GM21381 (cell line): ENCODE measurements at regions not wholly inside any gene's neighbourhood (a gene's known extent, or its start where the extent isn't known, plus 50 kb on each side); places are given as distances from the start of the nearest gene placed in this dataset.
"Not testable (repeated sequence)": the region's sequence is repeated elsewhere in the genome, so short reads cannot be mapped to it uniquely, and the experiment has no call there.

Source experiments
- ATAC-seq: cut with Tn5 transposase; IDR thresholded peaks from one replicate; pipeline ENCODE4 v1.9.1; 2021; ENCODE audit warnings: mild to moderate bottlenecking, moderate library complexity; ENCODE audit not compliant: unreplicated experiment

DNA sequence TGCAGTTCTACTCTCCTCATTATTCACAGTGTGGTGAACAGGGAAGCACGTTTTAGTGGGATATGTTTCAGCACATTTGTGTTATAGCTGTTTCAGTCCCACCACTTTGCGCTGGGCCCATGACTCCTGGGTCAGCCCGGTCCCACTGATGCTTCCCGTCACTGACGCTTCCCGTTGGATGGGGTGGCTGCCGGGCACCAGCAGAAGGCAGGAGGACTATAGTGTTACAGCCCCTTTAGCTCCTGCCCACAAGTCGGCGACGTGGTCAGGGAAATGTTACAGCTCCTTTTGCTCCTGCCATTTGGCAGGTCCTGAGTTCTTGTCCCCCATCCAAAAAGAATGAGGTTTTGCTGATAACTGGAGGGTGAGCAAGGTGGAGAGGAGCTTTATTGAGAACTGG is 732.2 kb downstream of the NR4A2 start:
- ATAC-seq = no peak

DNA sequence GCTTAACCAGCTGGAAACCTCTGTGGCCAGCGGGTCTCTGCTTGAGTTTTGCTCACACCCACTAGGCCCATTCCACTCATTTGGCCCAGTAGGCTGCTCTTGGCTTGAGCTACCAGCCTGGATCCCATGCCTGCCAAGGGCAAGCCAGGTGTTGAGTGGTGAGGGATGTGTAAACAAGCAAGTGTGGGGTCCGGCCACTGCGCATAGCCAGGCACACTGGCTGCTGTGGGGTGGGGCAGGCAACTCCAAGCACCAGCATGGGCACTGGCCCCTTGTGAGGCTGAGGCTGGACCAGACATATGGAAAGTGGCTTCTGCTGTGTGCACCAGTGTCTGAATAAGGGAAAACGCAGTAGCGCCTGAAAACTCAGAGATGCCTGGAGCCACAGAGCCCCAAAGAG is 732.7 kb downstream of the NR4A2 start:
- ATAC-seq = no peak

DNA sequence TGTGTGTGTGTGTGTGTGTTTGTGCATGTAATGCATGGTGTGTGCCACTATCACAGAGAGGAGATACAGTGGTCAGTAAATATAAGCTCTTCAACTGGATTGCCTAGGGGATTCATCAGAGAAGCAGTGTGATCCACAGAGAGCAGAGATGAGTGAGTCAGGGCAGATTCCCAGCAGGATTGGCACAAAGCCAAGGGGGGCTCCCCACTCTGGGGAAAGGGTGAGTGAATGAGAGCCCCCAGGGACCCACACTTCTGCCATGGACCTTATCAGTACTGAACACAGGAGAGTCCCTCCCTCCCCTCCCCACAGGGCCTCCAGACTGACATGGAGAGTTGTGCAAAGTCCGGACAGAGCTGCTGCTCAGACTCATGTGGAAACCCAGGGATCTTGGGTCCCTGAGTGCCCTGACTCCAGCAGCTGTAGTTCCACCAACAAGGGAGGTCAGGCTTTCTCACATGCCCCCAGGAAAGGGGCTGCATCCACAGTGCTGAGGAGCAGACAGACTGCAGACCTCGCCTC is 748.8 kb downstream of the NR4A2 start:
- no peak for ATAC-seq

DNA sequence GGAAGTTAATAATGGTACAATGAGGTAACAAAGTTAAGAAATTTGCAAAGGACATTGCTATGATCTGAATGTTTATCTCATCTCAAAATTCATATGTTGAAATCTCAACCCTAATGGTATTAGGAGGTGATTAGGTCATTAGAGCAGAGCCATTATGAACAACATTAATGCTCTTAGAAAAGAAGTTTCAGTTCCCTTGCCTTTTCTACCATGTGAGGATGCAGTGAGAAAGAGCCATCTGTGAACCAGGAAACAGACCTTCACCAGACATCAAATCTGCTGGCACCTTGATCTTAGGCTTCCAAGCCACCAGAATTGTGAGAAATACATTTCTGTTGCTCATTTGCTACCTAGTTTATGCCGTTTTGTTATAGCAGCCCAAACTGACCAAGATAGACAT is 757.6 kb downstream of the NR4A2 start:
- ATAC-seq = no peak

DNA sequence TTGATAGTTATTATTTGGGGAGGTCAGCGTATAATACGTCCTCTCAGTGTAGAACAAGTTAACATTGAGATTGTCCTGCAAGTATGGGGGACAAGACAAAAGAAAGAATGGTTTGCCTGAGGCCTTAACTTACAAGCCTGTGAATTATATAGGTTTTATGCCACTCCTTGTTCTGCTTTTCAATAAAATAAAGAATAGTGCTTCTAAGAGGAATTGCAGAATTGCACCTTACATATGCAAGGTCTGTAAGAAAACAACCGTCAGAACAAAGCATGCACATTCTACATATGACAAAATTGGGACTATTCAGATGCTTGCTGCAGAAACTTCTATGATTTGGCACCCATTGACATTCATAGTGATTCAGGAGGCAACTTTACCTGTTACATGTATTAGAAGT is 785.0 kb downstream of the NR4A2 start:
- no peak for ATAC-seq

DNA sequence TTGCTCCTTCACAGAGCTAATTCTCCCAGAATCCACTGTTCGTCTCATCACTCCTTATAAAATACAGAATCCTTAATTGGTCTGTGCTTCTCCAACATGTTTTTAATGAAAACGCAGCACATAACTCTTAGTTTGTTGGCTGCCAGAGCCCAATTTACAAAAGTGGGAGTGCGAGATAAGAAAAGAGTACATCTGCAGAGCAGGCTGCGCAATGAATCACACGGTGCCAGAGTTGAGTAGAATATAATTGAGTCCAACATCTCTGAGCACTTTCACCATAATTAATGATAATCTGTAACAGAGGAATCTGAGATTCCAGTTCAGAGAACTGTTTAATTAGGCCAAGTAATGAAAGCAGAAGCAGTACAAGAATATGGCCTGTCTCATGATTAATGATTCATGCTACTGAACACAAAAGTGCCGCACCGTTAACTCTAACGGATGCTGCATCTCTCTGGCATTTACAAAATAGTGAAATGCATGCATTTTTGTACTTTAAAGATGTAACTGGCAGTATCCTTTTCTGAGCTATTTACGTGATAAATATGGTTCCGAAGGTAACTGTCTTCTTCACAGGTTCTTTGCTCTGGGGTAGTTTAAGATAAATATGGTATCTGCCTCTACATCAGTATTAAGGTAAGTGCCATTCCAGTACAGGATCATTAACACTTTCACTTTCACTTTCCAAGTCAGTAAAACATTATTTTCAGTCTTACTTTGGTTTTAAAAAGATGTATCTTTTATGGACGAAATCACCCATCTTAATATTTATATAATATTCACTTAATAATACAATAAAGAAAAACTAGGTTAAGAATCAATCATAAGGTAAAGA is 785.6 kb downstream of the NR4A2 start:
- no peak for ATAC-seq

DNA sequence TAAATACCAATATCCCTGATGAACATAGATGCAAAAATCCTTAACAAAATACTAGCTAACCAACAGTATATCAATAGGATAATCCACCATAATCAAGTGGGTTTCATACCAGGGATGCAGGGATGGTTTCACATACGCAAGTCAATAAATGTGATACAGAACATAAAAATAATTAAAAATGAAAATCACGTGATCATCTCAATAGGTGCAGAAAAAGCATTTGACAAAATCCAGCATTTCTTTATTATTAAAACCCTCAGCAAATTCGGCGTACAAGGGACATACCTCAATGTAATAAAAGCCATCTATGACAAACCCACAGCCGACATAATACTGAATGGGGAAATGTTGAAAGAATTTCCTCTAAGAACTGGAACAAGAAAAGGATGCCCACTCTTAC is 793.5 kb downstream of the NR4A2 start:
- not testable (repeated sequence) for ATAC-seq

DNA sequence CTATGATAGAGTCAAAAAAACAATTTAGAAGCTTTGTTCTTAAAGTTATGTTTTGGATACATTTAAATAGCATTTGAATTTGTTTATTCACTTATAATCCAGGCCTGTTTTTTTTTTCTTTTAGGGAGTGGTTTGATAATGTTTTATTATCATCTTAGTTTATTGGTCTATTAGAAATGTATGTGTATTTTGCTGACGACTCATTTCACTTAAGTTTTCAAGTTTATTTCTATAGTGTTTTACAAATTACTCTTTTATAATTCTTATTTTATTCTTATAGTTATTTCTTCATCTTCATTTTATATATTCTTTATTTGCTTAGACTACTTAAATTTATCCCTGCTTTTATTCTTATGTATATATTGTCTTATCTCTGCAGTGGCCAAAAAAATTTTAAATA is 804.5 kb downstream of the NR4A2 start:
- ATAC-seq = no peak

DNA sequence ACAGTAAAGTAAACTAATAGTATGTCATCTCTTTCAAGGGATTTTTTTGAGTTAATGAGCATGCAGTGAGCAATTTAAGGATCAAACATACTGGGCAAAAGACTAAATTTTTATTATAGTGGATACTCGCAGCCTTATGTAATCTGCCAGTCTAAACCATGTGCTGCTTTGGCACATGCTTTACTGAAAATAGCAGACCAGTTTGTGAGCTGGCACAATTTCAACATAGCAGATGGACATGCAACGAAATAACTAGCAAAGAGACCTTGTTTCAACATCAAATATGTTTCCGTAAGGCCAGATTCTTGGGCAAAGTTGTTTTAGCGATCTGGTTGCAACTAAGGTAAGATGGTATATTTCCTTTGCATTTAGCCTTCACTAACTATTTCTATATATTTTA is 807.3 kb downstream of the NR4A2 start:
- no peak for ATAC-seq

DNA sequence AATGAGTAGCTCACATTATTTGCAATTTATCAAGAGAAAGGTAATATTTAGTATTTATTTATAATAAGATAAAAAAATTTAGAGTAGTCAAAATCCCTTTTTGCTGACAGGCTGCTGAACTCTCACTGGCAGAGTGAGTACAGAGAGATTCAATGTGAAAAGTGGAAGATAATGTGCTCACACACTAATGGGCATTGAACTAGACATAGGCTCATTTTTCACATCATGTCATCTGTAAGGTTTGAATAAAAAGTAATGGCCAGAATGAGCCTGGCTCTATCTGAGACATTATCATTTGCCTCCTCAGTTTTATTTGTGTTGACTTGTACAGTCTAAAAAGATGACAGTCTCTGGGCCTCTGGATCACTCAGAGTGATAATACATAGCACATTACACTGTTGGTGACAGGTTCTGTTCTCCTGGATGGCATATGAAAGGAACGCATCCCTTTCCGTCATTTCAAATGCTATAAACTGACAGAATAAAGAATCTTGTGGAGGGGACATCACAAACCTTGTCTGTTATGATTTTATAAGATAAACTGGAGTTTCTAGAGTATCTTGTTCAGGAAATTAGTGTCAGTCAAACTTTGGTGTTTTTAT is 812.9 kb downstream of the NR4A2 start:
- no peak for ATAC-seq

DNA sequence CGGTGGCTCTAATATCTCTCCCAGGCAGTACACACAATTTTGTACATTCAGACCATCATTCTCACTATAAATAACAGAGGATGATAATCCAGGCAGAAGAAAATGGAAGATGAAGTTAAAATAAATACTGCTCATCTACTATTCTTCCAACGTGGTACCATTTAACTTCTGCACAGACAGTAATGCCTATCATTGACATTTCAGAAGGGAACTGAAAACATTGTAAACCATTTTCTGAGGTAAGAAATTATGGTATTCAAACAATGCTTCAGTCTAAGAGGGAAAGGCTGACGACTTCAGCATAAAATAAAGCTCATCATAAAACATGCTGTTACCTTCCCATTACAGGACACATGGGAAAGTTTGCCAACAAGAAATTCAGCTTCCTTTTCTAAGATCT is 814.4 kb downstream of the NR4A2 start:
- no peak for ATAC-seq

DNA sequence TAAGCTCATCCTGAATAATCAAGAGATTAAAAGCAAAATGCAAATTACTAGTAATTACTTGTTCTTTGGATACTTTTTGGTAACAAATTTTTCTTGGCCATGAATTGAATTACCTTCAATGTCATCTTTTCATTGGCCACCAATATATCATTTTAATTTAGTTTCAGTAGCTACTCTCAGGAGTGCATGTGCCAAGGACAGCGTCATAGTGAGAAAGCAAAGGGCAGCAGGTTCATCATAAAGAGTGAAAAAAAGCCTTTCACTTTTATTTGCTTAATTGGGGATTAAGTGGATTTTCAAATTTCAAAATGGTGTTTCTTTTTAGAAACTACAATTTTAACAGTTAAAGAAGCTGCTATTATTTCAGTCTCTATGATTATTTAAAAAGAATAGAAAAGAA is 815.2 kb downstream of the NR4A2 start:
- ATAC-seq = no peak

DNA sequence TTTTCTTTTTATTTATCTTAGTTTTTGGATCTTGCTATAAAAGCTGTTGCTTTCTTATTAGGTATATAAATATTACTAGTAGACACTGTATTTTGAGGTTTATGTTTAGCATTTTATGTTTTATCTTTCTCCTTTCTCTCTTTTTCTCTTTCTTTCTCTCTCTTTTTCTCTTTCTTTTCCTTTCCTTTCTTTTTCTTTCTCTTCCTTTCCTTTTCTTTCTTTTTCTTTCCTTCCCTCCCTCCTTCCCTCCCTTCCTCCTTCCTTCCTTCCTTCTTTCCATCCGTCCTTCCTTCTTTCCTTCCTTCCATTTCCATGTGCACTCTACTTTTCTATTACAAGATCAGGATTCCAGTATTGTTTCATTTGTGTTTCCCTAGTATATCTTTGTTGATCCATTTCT is 814.8 kb downstream of the KCNJ3 start:
- ATAC-seq = no peak

DNA sequence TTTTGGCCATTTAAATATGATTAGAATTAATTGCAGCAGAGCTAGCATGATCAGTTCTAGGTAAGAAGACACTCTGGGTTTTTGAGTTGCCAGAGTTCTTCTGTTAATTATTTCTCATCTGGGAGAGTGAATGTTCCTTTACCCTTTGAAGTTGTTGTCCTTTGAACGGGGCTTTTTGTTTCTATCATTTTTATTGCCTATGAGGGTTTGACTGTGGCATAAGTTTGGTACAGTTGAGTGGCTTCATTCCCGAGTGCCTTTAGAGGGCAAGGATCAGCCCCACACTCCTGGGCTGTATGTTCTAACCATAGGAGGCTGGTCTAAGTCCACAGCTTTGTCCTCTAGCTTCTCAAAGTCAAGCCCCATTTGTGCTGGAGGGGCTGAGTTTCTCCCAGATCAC is 804.3 kb downstream of the KCNJ3 start:
- no peak for ATAC-seq

DNA sequence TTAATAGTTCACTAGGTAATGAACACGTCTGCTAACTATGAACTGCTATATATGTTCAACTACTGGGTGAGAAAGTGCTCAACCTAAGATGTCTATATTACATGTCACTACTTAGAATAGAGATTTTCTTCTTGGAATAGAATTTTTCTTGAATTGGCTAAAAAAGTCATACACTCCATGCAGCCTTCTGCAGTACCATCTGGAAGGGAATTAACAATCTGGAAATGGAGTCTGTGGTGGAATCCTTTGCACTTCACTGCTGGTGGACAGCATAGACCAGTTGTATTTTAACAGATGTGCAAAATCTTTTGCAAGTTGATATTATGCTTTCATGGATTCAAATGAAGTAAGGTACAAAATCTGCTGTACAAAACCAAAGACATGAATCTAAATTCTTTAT is 799.6 kb downstream of the KCNJ3 start:
- ATAC-seq = no peak

DNA sequence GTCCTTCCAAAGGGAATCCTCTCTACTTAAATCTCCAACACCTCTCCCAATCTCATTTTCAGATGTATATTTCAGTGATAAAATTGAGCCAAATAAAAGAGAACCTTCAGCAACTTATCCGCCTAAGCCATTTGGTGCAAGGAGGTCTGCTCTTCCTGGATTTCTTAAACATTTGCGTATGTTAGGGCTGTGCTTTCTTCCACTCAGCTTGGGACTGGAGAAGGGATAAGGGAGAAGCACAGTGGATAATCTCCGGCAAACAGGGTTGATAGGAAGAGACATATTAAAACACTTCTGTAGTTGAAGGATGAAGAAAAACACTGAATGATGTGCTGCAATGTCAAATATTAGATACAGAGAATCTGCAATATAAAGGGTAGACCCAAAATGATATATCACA is 796.2 kb downstream of the KCNJ3 start:
- ATAC-seq = no peak

DNA sequence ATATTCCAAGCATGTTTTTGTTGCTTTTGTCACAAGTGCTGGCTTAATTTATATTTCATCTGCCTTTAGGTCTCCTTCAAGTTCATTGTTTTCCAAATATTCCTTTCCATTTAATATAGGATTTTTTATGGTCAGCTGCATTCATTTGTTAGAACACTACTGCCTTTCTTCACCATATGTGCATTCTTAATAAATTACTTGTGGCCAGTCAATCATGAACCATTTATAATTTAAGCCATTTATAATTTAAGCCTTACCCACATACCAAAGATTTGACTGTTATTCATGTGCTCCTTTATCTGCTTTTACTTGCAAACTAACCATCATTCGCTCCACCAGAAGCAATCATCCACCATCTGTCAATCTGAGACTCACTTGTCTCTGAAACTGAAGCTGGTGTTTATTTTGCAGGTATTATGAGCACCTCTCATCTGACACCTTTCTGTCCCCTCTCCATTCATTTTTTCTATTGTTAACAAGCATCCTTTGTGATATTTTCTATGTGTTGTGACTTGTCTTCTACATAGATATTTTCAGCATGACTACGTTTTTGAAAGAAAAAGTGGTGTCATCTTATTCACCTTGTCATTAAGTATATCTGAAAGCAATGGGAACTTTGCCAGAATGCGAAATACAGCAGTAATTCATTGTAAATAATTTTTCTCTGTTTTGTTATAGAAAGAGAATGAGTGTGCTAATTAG is 786.8 kb downstream of the KCNJ3 start:
- ATAC-seq = no peak

DNA sequence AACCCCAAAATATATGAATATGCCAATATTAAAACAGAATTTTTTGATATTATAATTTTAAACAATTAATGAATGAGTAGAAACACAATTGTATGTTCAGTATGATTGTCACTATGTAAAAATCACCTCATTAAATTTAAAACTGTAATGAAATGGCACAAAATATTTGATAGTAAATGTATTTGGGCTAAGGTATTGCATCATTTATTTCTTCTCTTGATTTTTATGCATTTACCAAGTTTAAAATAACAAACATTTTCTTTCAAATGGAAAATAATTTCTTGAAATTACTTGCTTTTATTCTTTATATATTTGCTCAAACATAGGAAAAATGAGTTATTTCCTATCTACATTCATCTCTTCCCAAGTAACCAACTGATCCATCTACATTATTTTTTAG is 782.6 kb downstream of the KCNJ3 start:
- ATAC-seq = no peak

DNA sequence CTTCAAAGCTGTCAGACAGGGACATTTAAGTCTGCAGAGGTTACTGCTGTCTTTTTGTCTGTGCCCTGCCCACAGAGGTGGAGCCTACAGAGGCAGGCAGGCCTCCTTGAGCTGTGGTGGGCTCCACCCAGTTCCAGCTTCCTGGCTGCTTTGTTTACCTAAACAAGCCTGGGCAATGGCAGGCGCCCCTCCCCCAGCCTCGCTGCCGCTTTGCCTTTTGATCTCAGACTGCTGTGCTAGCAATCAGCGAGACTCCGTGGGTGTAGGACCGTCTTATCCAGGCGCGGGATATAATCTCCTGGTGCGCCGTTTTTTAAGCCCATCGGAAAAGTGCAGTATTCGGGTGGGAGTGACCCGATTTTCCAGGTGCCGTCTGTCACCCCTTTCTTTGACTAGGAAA is 773.5 kb downstream of the KCNJ3 start:
- not testable (repeated sequence) for ATAC-seq

DNA sequence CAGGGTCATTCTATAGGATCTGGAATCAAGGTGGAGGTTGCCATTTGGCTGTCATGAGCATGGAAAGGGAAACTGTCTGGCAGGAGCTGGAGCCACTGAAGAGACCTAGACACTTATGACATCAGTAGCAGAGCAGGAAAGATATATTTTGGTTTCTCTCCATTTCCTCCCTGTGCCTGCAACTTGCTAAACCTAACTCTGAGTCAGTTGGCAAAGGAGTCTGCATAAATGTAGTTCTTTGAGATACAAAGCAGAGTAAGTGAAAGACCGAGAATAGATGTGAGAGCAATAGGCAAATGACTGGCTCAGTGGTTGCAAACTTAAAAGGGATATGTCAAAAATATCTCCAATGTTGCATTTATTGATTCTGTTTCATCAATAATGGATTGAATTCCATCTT is 757.7 kb downstream of the KCNJ3 start:
- no peak for ATAC-seq

DNA sequence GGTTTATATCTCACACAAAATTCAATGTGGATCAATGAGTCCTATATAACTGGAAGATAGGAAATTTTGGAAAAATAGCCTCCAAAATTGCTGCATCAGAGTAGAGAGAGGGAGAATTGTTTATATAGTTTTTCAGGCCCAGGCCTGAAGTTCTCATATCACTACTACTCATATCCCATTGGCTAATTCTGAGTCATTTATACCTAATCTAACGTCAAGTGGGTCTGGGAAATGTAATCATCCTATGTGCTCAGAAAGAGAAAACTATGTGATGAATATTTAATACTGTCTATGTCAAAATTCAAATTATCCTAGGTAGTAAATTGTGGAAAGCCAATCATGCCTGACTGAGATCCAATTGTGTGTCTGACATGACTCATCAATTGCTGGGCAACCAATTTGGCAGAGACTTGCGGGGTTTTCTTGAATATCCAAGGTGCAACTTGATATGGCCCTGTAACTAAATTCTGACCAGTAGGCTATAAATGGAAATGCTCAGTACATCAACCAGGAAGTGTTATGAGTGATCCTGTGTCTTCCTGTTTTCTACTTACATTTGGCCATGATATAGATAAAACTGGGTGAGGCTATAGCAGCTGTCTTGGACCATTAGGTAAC is 744.4 kb downstream of the KCNJ3 start:
- ATAC-seq = no peak

DNA sequence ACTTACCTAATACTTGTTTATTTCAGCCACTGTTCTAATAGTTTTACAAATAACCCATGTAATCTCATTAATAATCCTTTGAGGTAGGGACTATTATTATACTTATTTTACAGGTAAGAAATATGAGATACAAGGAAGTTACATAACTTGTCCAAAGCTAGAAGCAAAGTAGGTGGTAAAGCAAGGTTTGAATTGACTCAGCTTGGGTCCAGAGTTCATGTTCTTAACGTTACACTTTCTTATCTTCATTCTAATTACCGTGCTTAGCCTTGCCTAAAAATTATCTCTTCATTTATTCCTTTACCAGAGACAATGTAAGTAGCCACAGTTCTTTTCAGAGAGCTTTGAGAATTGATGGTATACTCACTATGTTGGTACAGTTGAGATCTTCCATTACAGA is 743.6 kb downstream of the KCNJ3 start:
- no peak for ATAC-seq
